ENCODE measurements at regions not wholly inside any gene's neighbourhood (a gene's known extent, or its start where the extent isn't known, plus 50 kb on each side); places are given as distances from the start of the nearest gene placed in this dataset.

DNA sequence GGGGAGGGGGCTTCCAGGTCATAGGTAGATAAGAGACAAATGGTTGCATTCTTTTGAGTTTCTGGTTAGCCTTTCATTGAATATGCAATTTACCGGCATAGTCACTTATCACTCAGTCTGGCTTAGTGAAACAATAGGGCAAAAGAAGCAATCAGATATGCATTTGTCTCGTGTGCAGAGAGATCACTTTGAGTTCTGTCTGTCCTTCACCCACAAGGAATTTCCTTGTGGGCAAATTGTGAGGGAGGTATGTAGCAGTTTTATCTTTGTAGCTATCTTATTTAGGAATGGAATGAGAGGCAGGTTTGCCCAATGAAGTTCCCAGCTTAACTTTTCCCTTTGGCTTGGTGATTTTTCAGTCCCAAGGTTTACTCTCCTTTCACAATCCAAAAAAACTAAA lies 116.1 kb downstream of the TUSC1 start:
- H3K4me3 ChIP-seq (ENCODE audit: low read depth in 2 of 2, low read length in 2 of 2) = no peak overlapping the region
- H3K36me3 ChIP-seq (ENCODE audit: control insufficient read depth, insufficient read depth, low read length) = no peaks in the 10 kb centered on the region
- no peaks in the 10 kb centered on the region for H3K4me1 ChIP-seq (ENCODE audit: control insufficient read depth, insufficient read depth, low read length)
- DNase-seq (ENCODE audit: low read depth, low spot score) = no peak
- ChIA-PET CTCF (no interaction called here), POLR2A (no interaction called here)
- TF ChIP-seq, protein P1, sequence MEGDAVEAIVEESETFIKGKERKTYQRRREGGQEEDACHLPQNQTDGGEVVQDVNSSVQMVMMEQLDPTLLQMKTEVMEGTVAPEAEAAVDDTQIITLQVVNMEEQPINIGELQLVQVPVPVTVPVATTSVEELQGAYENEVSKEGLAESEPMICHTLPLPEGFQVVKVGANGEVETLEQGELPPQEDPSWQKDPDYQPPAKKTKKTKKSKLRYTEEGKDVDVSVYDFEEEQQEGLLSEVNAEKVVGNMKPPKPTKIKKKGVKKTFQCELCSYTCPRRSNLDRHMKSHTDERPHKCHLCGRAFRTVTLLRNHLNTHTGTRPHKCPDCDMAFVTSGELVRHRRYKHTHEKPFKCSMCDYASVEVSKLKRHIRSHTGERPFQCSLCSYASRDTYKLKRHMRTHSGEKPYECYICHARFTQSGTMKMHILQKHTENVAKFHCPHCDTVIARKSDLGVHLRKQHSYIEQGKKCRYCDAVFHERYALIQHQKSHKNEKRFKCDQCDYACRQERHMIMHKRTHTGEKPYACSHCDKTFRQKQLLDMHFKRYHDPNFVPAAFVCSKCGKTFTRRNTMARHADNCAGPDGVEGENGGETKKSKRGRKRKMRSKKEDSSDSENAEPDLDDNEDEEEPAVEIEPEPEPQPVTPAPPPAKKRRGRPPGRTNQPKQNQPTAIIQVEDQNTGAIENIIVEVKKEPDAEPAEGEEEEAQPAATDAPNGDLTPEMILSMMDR (IDR thresholded peaks at IDR 0.05) = no peak
- no peak for TF ChIP-seq POLR2AphosphoS5 (IDR thresholded peaks at IDR 0.05; ENCODE audit: low read depth, low read length)
- TF ChIP-seq, protein P2, sequence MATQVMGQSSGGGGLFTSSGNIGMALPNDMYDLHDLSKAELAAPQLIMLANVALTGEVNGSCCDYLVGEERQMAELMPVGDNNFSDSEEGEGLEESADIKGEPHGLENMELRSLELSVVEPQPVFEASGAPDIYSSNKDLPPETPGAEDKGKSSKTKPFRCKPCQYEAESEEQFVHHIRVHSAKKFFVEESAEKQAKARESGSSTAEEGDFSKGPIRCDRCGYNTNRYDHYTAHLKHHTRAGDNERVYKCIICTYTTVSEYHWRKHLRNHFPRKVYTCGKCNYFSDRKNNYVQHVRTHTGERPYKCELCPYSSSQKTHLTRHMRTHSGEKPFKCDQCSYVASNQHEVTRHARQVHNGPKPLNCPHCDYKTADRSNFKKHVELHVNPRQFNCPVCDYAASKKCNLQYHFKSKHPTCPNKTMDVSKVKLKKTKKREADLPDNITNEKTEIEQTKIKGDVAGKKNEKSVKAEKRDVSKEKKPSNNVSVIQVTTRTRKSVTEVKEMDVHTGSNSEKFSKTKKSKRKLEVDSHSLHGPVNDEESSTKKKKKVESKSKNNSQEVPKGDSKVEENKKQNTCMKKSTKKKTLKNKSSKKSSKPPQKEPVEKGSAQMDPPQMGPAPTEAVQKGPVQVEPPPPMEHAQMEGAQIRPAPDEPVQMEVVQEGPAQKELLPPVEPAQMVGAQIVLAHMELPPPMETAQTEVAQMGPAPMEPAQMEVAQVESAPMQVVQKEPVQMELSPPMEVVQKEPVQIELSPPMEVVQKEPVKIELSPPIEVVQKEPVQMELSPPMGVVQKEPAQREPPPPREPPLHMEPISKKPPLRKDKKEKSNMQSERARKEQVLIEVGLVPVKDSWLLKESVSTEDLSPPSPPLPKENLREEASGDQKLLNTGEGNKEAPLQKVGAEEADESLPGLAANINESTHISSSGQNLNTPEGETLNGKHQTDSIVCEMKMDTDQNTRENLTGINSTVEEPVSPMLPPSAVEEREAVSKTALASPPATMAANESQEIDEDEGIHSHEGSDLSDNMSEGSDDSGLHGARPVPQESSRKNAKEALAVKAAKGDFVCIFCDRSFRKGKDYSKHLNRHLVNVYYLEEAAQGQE (IDR thresholded peaks at IDR 0.05; ENCODE audit: insufficient read depth in 1 of 2, low read depth in 2 of 2, low read length in 1 of 2) = no peak
- TF ChIP-seq SIN3A (IDR thresholded peaks at IDR 0.05; ENCODE audit: borderline replicate concordance, insufficient read depth, low read depth, low read length) = no peak
- TF ChIP-seq TCF7L2 (IDR thresholded peaks at IDR 0.05; ENCODE audit: low read depth, low read length) = no peak
- in situ Hi-C loops (cut with HindIII; ENCODE audit: low pct_unique_long_range_greater_than_20kb, low sequenced_read_pairs) = no loop called here
- intact Hi-C loops (cut with micrococcal nuclease; ENCODE audit: unreplicated experiment) = no loop called here
- no TSS peak for BruUV-seq (replicated peaks)
- no peaks in the 10 kb centered on the region for H3K9me3 ChIP-seq (ENCODE audit: control insufficient read depth, insufficient read depth, low read depth, low read length)
- H3K27me3 ChIP-seq (ENCODE audit: control insufficient read depth, insufficient read depth, low read length) = no peaks in the 10 kb centered on the region
- no peak for ATAC-seq
- no peak overlapping the region for H3K27ac ChIP-seq (ENCODE audit: low read length)

DNA sequence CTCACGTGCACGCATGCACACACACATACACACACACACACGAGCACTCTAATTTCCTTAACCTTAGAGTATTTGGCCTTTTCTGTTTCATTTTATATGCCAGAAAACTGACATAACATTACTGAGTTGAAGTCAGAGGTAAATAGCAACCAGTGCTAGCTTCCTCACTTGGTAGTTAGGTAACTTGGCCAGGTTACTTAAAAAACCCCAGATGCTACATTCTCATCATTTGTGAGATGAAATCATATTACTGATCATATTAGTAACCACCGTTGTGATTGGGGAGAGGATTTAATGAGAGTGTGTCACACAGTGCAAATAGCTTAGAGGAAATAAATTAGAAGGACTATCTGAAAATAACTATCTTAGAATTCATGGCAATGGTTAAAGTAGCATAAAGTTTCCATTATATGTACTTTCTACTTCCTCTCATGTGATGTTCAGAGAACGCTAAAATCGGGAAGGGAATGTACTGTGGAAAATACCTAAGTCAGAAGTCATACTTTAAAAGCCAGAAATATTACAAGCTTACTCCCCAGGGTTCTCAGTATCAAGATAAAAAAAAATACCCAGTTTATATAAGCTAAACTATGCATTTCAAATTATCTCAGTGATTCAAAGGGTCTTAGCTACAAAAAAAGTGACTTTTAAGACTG lies 120.5 kb downstream of the TUSC1 start:
- in situ Hi-C loops (cut with HindIII; ENCODE audit: low pct_unique_long_range_greater_than_20kb, low sequenced_read_pairs) (no loop called here), intact Hi-C loops (cut with micrococcal nuclease; ENCODE audit: unreplicated experiment) (no loop called here)
- H3K9me3 ChIP-seq (ENCODE audit: control insufficient read depth, insufficient read depth, low read depth, low read length) = no peaks in the 10 kb centered on the region
- no peaks in the 10 kb centered on the region for H3K36me3 ChIP-seq (ENCODE audit: control insufficient read depth, insufficient read depth, low read length)
- ATAC-seq (no peak), DNase-seq (ENCODE audit: low read depth, low spot score) (no peak)
- no peak overlapping the region for H3K4me3 ChIP-seq (ENCODE audit: low read depth in 2 of 2, low read length in 2 of 2)
- no peaks in the 10 kb centered on the region for H3K27me3 ChIP-seq (ENCODE audit: control insufficient read depth, insufficient read depth, low read length)
- no TSS peak for BruUV-seq (replicated peaks)
- ChIA-PET CTCF (no interaction called here), POLR2A (no interaction called here)
- H3K27ac ChIP-seq (ENCODE audit: low read length) = no peak overlapping the region
- TF ChIP-seq TCF7L2 (IDR thresholded peaks at IDR 0.05; ENCODE audit: low read depth, low read length) = no peak
- TF ChIP-seq POLR2AphosphoS5 (IDR thresholded peaks at IDR 0.05; ENCODE audit: low read depth, low read length) = no peak
- TF ChIP-seq, protein P2 (IDR thresholded peaks at IDR 0.05; ENCODE audit: insufficient read depth in 1 of 2, low read depth in 2 of 2, low read length in 1 of 2) = no peak
- TF ChIP-seq, protein P1 (IDR thresholded peaks at IDR 0.05) = no peak
- no peak for TF ChIP-seq SIN3A (IDR thresholded peaks at IDR 0.05; ENCODE audit: borderline replicate concordance, insufficient read depth, low read depth, low read length)
- no peaks in the 10 kb centered on the region for H3K4me1 ChIP-seq (ENCODE audit: control insufficient read depth, insufficient read depth, low read length)
